ENCODE measurements at regions not wholly inside any gene's neighbourhood (a gene's known extent, or its start where the extent isn't known, plus 50 kb on each side); places are given as distances from the start of the nearest gene placed in this dataset.
"Not testable (repeated sequence)": the region's sequence is repeated elsewhere in the genome, so short reads cannot be mapped to it uniquely, and the experiment has no call there.

DNA sequence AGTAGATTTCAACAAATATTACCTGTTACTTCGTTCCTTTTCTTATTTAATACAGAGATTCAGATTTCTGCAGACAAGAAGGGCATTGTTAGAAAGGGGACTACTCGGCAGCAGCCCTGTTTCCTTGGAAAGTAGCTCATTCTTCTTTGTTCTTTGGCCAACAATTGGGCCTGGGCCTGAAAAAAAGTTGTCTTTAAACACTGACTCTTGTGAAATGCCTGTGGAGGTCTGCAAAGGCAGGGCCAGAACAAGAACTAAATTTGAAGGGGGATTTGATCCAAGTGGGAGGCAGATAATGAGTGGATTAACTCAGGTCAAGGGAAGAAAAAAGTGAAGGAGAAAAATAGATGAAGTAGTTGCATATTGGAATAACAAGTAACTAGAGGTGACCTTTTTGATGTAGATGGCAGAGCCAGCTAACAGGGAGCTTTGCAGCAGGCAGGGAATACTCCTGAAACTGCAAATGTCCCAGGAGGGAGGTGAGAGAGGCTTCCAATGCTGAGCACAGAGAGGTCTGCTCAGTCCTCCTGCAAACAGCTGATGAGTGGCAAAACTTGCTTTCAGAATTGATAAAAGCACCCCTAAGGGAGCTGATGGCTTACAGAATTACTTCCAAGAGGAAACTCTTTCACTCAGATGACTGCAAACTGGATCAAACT, 393.2 kb upstream of the HS3ST1 start:
- TF ChIP-seq, protein P1, sequence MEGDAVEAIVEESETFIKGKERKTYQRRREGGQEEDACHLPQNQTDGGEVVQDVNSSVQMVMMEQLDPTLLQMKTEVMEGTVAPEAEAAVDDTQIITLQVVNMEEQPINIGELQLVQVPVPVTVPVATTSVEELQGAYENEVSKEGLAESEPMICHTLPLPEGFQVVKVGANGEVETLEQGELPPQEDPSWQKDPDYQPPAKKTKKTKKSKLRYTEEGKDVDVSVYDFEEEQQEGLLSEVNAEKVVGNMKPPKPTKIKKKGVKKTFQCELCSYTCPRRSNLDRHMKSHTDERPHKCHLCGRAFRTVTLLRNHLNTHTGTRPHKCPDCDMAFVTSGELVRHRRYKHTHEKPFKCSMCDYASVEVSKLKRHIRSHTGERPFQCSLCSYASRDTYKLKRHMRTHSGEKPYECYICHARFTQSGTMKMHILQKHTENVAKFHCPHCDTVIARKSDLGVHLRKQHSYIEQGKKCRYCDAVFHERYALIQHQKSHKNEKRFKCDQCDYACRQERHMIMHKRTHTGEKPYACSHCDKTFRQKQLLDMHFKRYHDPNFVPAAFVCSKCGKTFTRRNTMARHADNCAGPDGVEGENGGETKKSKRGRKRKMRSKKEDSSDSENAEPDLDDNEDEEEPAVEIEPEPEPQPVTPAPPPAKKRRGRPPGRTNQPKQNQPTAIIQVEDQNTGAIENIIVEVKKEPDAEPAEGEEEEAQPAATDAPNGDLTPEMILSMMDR (IDR thresholded peaks at IDR 0.05) = no peak
- no peak for ATAC-seq (ENCODE audit: insufficient number of reproducible peaks, low FRiP score, low read depth)
- Histone ChIP-seq H3K36me3 (no peaks in the 10 kb centered on the region), H3K27ac (no peak overlapping the region), H3K4me1 (ENCODE audit: control insufficient read depth in 1 of 2, low read depth in 2 of 2) (no peaks in the 10 kb centered on the region), H3K27me3 (replicated peaks; ENCODE audit: insufficient read depth) (no peaks in the 10 kb centered on the region), H3K4me3 (no peak overlapping the region), H3K9me3 (no peaks in the 10 kb centered on the region)
- DNase-seq (ENCODE audit: low spot score) = no peak

DNA sequence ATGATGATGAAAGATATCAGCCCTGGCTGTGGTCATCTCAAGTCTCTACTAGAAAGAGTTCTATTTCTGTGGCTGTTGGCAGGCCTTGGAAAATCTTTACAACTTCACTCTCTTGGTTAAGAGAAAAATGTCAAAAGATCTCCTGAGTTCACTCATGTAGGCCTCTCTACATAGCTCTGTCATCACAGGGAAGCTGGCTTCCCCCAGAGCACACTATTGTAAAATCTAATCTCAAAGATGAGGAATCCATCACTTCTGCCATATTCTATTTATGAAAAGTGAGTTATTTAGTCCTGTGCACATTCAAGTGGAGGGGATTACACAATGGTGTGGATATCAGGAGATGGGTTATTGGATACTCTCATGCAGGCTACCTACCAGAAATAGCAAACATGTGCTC, 388.4 kb upstream of the HS3ST1 start:
- DNase-seq (ENCODE audit: low spot score) = no peak
- no peak for ATAC-seq (ENCODE audit: insufficient number of reproducible peaks, low FRiP score, low read depth)
- TF ChIP-seq, protein P1 (IDR thresholded peaks at IDR 0.05) = no peak

DNA sequence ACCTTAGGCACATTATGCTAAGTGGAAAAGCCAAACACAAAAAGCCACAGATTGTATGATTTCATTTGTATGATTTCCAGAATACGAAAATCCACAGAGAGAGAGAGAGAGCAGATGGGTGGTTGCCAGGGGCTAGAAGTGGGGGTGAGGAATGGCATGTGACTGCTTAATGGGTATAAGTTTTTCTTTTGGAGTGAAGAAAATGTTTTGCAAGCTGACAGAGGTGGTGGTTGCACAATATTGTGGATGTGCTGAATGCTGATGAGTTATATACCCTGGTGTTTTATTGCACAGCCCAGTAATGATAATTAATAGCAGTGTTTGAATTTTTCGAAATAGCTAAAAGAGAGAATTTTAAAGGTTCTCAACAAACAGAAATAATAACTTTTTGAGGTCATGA, 386.1 kb upstream of the HS3ST1 start:
- no peak overlapping the region for H3K27ac ChIP-seq
- TF ChIP-seq, protein P1 (IDR thresholded peaks at IDR 0.05) = no peak
- H3K4me1 ChIP-seq (ENCODE audit: control insufficient read depth in 1 of 2, low read depth in 2 of 2) = no peaks in the 10 kb centered on the region
- ATAC-seq (ENCODE audit: insufficient number of reproducible peaks, low FRiP score, low read depth) (no peak), DNase-seq (ENCODE audit: low spot score) (no peak)
- H3K9me3 ChIP-seq = no peaks in the 10 kb centered on the region
- no peak overlapping the region for H3K4me3 ChIP-seq
- no peaks in the 10 kb centered on the region for H3K36me3 ChIP-seq
- H3K27me3 ChIP-seq (replicated peaks; ENCODE audit: insufficient read depth) = no peaks in the 10 kb centered on the region

More for the DNA sequence above, 388.4 kb upstream of the HS3ST1 start:
- Histone ChIP-seq H3K36me3 (no peaks in the 10 kb centered on the region), H3K27me3 (replicated peaks; ENCODE audit: insufficient read depth) (no peaks in the 10 kb centered on the region), H3K9me3 (no peaks in the 10 kb centered on the region), H3K4me3 (no peak overlapping the region), H3K4me1 (ENCODE audit: control insufficient read depth in 1 of 2, low read depth in 2 of 2) (no peaks in the 10 kb centered on the region), H3K27ac (no peak overlapping the region)

DNA sequence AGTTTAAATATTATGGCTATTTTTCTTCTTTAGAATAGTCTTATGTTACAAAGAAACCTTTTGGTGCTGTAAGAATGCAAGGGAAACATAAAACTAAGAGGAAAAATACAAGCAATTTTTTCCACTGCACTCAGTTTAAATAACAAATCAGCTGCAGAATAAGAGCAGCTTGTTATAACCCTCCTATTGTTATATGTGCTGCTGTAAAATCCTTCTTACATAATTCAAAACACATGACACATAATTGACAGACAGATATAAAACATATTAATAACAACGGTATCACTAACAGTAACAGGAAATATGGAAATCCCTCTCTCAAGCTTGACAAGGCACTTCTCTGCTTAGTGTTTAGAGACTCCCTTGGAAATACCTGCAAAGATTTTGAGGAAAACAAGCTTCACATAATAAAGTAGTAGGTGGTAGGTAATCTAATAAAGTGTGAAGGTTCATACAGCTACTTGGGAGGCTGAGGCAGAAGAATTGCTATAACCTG, 385.3 kb upstream of the HS3ST1 start:
- H3K27me3 ChIP-seq (replicated peaks; ENCODE audit: insufficient read depth) = no peaks in the 10 kb centered on the region
- ATAC-seq (ENCODE audit: insufficient number of reproducible peaks, low FRiP score, low read depth) (no peak), DNase-seq (ENCODE audit: low spot score) (no peak)
- TF ChIP-seq, protein P1 (IDR thresholded peaks at IDR 0.05) = no peak
- no peaks in the 10 kb centered on the region for H3K36me3 ChIP-seq
- no peaks in the 10 kb centered on the region for H3K9me3 ChIP-seq
- no peaks in the 10 kb centered on the region for H3K4me1 ChIP-seq (ENCODE audit: control insufficient read depth in 1 of 2, low read depth in 2 of 2)
- no peak overlapping the region for H3K27ac ChIP-seq
- H3K4me3 ChIP-seq = no peak overlapping the region

DNA sequence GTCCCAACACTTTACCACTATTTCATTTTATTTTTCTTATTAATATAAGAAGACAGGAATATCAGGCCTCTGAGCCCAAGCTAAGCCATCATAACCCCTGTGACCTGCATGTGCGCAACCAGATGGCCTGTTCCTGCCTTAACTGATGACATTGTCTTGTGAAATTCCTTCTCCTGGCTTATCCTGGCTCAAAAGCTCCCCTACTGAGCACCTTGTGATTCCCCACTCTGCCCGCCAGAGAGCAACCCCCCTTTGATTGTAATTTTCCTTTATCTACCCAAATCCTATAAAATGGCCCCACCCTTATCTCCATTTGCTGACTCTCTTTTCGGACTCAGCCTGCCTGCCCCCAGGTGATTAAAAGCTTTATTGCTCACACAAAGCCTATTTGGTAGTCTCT, 382.8 kb upstream of the HS3ST1 start:
- not testable (repeated sequence) for DNase-seq (ENCODE audit: low spot score); H3K36me3 ChIP-seq; H3K27me3 ChIP-seq (replicated peaks; ENCODE audit: insufficient read depth); H3K4me1 ChIP-seq (ENCODE audit: control insufficient read depth in 1 of 2, low read depth in 2 of 2); H3K9me3 ChIP-seq; H3K27ac ChIP-seq; ATAC-seq (ENCODE audit: insufficient number of reproducible peaks, low FRiP score, low read depth); H3K4me3 ChIP-seq

DNA sequence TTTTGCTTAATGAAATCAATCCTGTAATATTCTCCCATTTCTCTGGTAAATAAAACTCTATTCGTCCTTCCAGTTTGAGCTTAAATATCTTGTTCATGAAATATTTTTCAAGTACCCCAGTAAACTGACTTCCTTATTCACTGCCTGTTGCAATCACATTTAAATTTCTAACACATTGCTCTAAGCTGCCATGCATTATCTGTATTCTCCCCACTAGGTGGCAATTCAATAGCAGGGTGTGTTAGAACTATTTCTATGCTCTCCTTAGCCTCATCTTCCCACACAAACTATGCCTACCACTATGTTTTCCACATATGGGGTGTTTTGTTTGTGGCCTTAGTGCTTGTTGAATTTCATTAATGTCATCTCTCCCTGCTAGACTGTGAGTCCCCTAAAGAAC, 377.1 kb upstream of the HS3ST1 start:
- H3K9me3 ChIP-seq = no peaks in the 10 kb centered on the region
- no peaks in the 10 kb centered on the region for H3K27me3 ChIP-seq (replicated peaks; ENCODE audit: insufficient read depth)
- H3K4me3 ChIP-seq = no peak overlapping the region
- DNase-seq (ENCODE audit: low spot score) = no peak
- no peak overlapping the region for H3K27ac ChIP-seq
- H3K36me3 ChIP-seq = no peaks in the 10 kb centered on the region
- TF ChIP-seq, protein P1 (IDR thresholded peaks at IDR 0.05) = peak; percentile 11
- H3K4me1 ChIP-seq (ENCODE audit: control insufficient read depth in 1 of 2, low read depth in 2 of 2) = no peaks in the 10 kb centered on the region
- no peak for ATAC-seq (ENCODE audit: insufficient number of reproducible peaks, low FRiP score, low read depth)
